SU-DHL-6 (cell line): ENCODE measurements at regions not wholly inside any gene's neighbourhood (a gene's known extent, or its start where the extent isn't known, plus 50 kb on each side); places are given as distances from the start of the nearest gene placed in this dataset.

Experiments used
- H2AFZ ChIP-seq: fragments of 200-600 bp; sonication (generic); 2 replicates; pipeline ENCODE4 v1.6.1; 2014; ENCODE audit warnings: low read depth, mild to moderate bottlenecking, moderate library complexity, mixed read lengths, antibody characterized with exemption, low read length; ENCODE audit not compliant: severe bottlenecking
- H3F3A ChIP-seq: fragments of 200-600 bp; shearing (Covaris generic); 2 replicates; pipeline ENCODE4 v1.6.0; 2016; ENCODE audit warnings: antibody characterized with exemption, mild to moderate bottlenecking; ENCODE audit not compliant: insufficient read depth
- H3K27ac ChIP-seq: fragments of 200-600 bp; sonication (generic); 2 replicates; pipeline ENCODE4 v1.5.1; 2016; ENCODE audit warnings: low read depth, mild to moderate bottlenecking, low read length, moderate library complexity, mixed read lengths
- H3K27me3 ChIP-seq: fragments of 200-600 bp; sonication (generic), shearing (Covaris generic); 2 replicates; pipeline ENCODE4 v1.6.0; 2014; ENCODE audit warnings: mild to moderate bottlenecking, low read length
- H3K36me3 ChIP-seq: fragments of 200-600 bp; sonication (generic); 2 replicates; pipeline ENCODE4 v1.6.1; 2014; ENCODE audit warnings: mild to moderate bottlenecking, low read length, mixed read lengths
- H3K4me2 ChIP-seq: fragments of 300-600, 200-600 bp; shearing (Covaris generic), sonication (generic); 2 replicates; pipeline ENCODE4 v1.6.0; 2014; ENCODE audit warnings: low read length, low read depth, mild to moderate bottlenecking; ENCODE audit not compliant: poor library complexity, severe bottlenecking
- H3K4me3 ChIP-seq: fragments of 200-600 bp; sonication (generic); 2 replicates; pipeline ENCODE4 v1.5.1; 2014; ENCODE audit warnings: antibody characterized with exemption, low read length, mild to moderate bottlenecking, mixed read lengths; ENCODE audit not compliant: insufficient read depth, poor library complexity, severe bottlenecking
- H3K79me2 ChIP-seq: fragments of 200-600 bp; sonication (generic); 2 replicates; pipeline ENCODE4 v1.6.1; 2014; ENCODE audit warnings: mild to moderate bottlenecking, low read length, moderate library complexity; ENCODE audit not compliant: insufficient read depth
- H3K9ac ChIP-seq: fragments of 200-600 bp; sonication (generic); 2 replicates; pipeline ENCODE4 v1.7.0; 2014; ENCODE audit warnings: mild to moderate bottlenecking, low read length
- H3K9me2 ChIP-seq: fragments of 200-600 bp; sonication (generic); replicated peaks from 2 replicates; pipeline ENCODE4 v1.6.1; 2014; ENCODE audit warnings: low read length; ENCODE audit not compliant: insufficient read depth
- H3K9me3 ChIP-seq: fragments of 200-600 bp; sonication (generic); 2 replicates; pipeline ENCODE4 v1.6.1; 2014; ENCODE audit warnings: low read length, mixed read lengths; ENCODE audit not compliant: insufficient read depth
- H4K20me1 ChIP-seq: fragments of 200-600 bp; sonication (generic); 2 replicates; pipeline ENCODE4 v1.6.1; 2014; ENCODE audit warnings: low read depth, mild to moderate bottlenecking, antibody characterized with exemption, low read length, moderate library complexity, mixed read lengths
- CTCF ChIP-seq: fragments of 200-600 bp; sonication (generic); IDR thresholded peaks from one replicate; pipeline ENCODE4 v1.5.1; 2017; ENCODE audit warnings: antibody characterized with exemption, mild to moderate bottlenecking, low read length, moderate library complexity; ENCODE audit not compliant: insufficient read depth, poor library complexity, severe bottlenecking
- EZH2phosphoT487 ChIP-seq: fragments of 200-600 bp; sonication (generic), shearing (Covaris generic); conservative IDR thresholded peaks from 2 replicates; pipeline ENCODE4 v1.6.1; 2018; ENCODE audit warnings: mild to moderate bottlenecking, antibody characterized with exemption, low read length, moderate library complexity, mixed read lengths

DNA sequence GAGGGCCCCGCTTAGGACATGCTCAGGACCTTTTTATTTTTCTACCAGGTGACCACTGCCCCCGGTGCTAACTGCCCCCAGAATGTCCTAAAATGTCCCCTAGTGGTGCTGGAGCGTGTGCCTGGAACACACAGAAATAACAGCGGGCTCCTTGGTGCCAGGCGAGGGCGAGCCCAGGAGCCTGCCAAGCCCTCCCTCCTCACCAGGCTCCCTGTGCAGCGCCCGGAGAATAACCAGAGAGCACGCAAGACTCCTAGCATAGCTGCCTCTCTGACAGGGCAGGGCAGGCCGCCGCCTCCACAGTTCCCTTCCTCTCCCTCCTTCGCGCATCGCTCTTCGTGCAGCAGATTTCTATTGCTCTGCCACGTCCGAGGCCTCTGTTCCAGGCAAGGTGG, 84.3 kb upstream of the ZNF516 start:
- no peak overlapping the region for H3K27ac ChIP-seq
- no peaks in the 10 kb centered on the region for H3K9me3 ChIP-seq
- H3K9me2 ChIP-seq: no peaks in the 10 kb centered on the region
- TF ChIP-seq EZH2phosphoT487 (no peak), CTCF (no peak)
- no peaks in the 10 kb centered on the region for H3K27me3 ChIP-seq
- no peak overlapping the region for H3K4me2 ChIP-seq
- H3F3A ChIP-seq: no peaks in the 10 kb centered on the region
- no peak overlapping the region for H3K4me3 ChIP-seq
- no peak overlapping the region for H2AFZ ChIP-seq
- no peak overlapping the region for H3K9ac ChIP-seq
- H3K36me3 ChIP-seq: no peaks in the 10 kb centered on the region
- H4K20me1 ChIP-seq: 0 out of 2 replicates have a peak, but pooled peaks cover 2% of the 10 kb centered on the region
- H3K79me2 ChIP-seq: no peaks in the 10 kb centered on the region

DNA sequence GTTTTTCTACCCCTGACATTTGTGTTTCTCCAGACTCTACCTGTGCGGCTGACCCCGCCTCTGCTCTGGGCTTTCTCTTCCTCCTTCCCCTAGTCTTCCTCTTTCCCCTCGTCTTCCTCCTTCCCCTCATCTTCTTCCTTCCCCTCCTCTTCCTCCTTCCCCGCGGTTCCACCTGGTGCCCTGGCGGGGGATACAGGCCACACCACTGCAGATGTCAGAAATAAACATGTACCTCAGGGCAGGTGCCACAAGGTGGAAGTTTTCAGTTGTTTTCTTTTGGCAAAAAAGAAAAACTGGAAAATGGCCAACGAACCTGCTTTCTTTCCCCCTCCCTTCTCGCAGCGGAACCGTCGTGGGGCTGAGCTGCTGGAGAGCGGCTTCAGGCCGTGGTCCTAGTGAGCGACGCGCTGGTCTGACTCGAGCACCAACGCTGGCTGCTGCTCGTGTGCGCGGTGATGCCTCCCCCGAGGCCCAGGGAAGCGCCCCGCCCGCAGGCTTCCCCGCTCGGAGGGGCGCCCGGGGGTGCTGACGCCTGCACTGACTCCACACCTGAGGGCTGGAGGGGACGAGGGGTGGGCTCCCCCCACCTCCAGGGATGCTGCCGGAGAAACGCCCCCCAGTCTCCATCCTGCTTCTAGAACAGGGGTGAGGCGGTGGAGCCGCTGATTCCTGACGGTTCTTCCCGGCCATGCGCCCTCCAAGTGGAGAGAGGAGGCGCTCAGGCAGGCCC, 83.7 kb upstream of the ZNF516 start:
- H3K9me3 ChIP-seq: no peaks in the 10 kb centered on the region
- no peak overlapping the region for H3K9ac ChIP-seq
- no peaks in the 10 kb centered on the region for H3K9me2 ChIP-seq
- H3K27ac ChIP-seq: no peak overlapping the region
- H3K79me2 ChIP-seq: no peaks in the 10 kb centered on the region
- no peak overlapping the region for H2AFZ ChIP-seq
- no peaks in the 10 kb centered on the region for H3F3A ChIP-seq
- H3K4me3 ChIP-seq: no peak overlapping the region
- 0 out of 2 replicates have a peak, but pooled peaks cover 2% of the 10 kb centered on the region for H4K20me1 ChIP-seq
- no peaks in the 10 kb centered on the region for H3K36me3 ChIP-seq
- TF ChIP-seq CTCF (no peak), EZH2phosphoT487 (no peak)
- H3K27me3 ChIP-seq: no peaks in the 10 kb centered on the region
- H3K4me2 ChIP-seq: no peak overlapping the region

GRCh38 chr18:76573325-76574025, 78.4 kb upstream of the ZNF516 start:
- H3K4me2 ChIP-seq: no peak overlapping the region

More at GRCh38 chr18:76573325-76574025, 78.4 kb upstream of the ZNF516 start:
- no peaks in the 10 kb centered on the region for H3K27me3 ChIP-seq
- H3K9me2 ChIP-seq: no peaks in the 10 kb centered on the region
- H3K36me3 ChIP-seq: no peaks in the 10 kb centered on the region
- TF ChIP-seq EZH2phosphoT487 (no peak), CTCF (no peak)
- no peaks in the 10 kb centered on the region for H4K20me1 ChIP-seq
- H3K9me3 ChIP-seq: no peaks in the 10 kb centered on the region
- no peak overlapping the region for H3K9ac ChIP-seq
- no peak overlapping the region for H2AFZ ChIP-seq
- no peaks in the 10 kb centered on the region for H3F3A ChIP-seq
- H3K27ac ChIP-seq: no peak overlapping the region
- H3K79me2 ChIP-seq: no peaks in the 10 kb centered on the region
- no peak overlapping the region for H3K4me3 ChIP-seq
